Ectodermal cell (in vitro differentiated cells): ENCODE measurements at regions not wholly inside any gene's neighbourhood (a gene's known extent, or its start where the extent isn't known, plus 50 kb on each side); places are given as distances from the start of the nearest gene placed in this dataset.
"Not testable (repeated sequence)": the region's sequence is repeated elsewhere in the genome, so short reads cannot be mapped to it uniquely, and the experiment has no call there.

Source experiments
- H3K27ac ChIP-seq: 2 replicates; pipeline ENCODE4 v1.7.0; 2013; ENCODE audit warnings: mild to moderate bottlenecking, low read depth, low read length; ENCODE audit not compliant: insufficient read depth, poor library complexity, severe bottlenecking
- H3K27me3 ChIP-seq: 2 replicates; pipeline ENCODE4 v1.7.0; 2013; ENCODE audit warnings: mild to moderate bottlenecking, low read length; ENCODE audit not compliant: insufficient read depth, control insufficient read depth, poor library complexity, severe bottlenecking
- H3K36me3 ChIP-seq: one replicate; pipeline ENCODE4 v1.7.0; 2013; ENCODE audit warnings: low read length; ENCODE audit not compliant: control insufficient read depth, insufficient read depth
- H3K4me1 ChIP-seq: one replicate; pipeline ENCODE4 v1.7.0; 2013; ENCODE audit warnings: low read length; ENCODE audit not compliant: control insufficient read depth, insufficient read depth
- H3K4me3 ChIP-seq: 2 replicates; pipeline ENCODE4 v1.7.0; 2013; ENCODE audit warnings: low read depth, low read length, control low read depth; ENCODE audit not compliant: insufficient read depth
- H3K9me3 ChIP-seq: 2 replicates; pipeline ENCODE4 v1.7.0; 2013; ENCODE audit warnings: mild to moderate bottlenecking, low read length, moderate library complexity; ENCODE audit not compliant: control insufficient read depth
- WGBS, 2 experiments: methylation state at CpG; one replicate each; pipeline ENCODE4 v1.1.7; 2013; ENCODE audit warnings: missing lambda C conversion rate in 2 of 2; 5-methylcytosine and 5-hydroxymethylcytosine counted together

DNA sequence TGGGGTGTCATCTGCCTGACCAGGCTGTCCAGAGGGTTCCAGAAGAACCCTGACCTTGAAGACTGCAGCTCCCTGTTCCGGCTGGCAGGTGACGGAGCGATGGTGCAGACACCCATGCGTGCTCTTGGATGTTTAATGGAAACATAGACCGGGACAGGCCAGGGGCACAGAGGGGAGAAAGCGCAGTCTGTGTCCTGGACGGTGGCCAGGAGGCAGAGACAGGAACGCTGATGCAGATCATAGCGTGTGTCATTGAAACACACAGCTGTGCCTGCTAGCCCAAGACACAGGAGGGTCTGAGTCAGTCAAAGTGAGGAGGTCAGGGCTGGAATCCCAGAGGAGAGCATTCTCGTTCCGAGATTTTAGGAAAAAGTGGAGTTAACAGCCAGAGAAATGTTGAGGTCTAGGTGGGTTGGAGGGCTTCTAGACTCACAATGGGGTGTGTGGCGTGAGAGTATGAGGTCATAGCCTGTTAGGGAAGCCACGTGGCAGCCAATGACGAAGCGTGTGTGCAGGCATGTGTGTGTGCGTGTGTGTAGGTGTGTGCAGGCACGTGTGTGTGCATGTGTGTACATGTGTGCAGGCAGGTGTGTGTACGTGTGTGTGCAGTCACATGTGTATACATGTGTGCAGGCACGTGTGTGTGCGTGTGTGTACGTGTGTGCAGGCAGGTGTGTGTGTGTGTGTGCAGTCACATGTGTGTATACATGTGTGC is 167.0 kb downstream of the ERMARD start:
- H3K36me3 ChIP-seq: no peaks in the 10 kb centered on the region
- peaks cover 8% of the 10 kb centered on the region for H3K4me1 ChIP-seq
- 94 to 96% methylated on average over 21 of the region's 21 CpGs for WGBS, 2 experiments
- no peaks in the 10 kb centered on the region for H3K27me3 ChIP-seq
- no peaks in the 10 kb centered on the region for H3K9me3 ChIP-seq
- H3K4me3 ChIP-seq: no peak overlapping the region
- H3K27ac ChIP-seq: no peak overlapping the region

- Histone ChIP-seq H3K9me3 (no peaks in the 10 kb centered on the region), H3K36me3 (no peaks in the 10 kb centered on the region), H3K4me1 (peaks cover 5% of the 10 kb centered on the region), H3K27me3 (no peaks in the 10 kb centered on the region), H3K4me3 (no peak overlapping the region), H3K27ac (no peak overlapping the region)
- WGBS, 2 experiments: 95 to 96% methylated on average over 3 of the region's 3 CpGs
Observed at GRCh38 chr6:169917153-169917552, 165.7 kb downstream of the ERMARD start.

GRCh38 chr6:169915769-169916550 is 164.5 kb downstream of the ERMARD start:
- Histone ChIP-seq H3K27ac (no peak overlapping the region), H3K4me1 (no peaks in the 10 kb centered on the region), H3K4me3 (no peak overlapping the region), H3K27me3 (no peaks in the 10 kb centered on the region), H3K9me3 (no peaks in the 10 kb centered on the region), H3K36me3 (no peaks in the 10 kb centered on the region)
- WGBS, 2 experiments: 93% methylated on average over 22 of the region's 22 CpGs

DNA sequence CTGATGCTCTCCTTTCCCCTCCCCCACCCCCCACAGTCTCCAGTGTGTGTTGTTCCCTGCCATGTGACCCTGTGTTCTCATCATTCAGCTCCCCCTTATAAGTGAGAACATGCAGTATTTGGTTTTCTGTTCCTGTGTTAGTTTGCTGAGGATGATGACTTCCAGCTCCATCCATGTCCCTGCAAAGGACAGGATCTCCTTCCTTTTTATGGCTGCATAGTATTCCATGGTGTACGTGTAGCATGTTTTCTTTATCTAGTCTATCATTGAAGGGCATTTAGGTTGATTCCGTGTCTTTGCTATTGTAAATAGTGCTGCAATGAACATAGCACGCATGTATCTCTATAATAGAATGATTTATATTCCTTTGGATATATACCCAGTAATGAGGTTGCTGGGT is 162.3 kb downstream of the ERMARD start:
- H3K27me3 ChIP-seq, H3K4me1 ChIP-seq: not testable (repeated sequence)
- 93 to 100% methylated on average over 2 to 3 of the region's 3 CpGs for WGBS, 2 experiments

GRCh38 chr6:169913096-169913638 is 161.7 kb downstream of the ERMARD start:
- H3K27me3 ChIP-seq: no peaks in the 10 kb centered on the region
- 94% methylated on average over 4 of the region's 4 CpGs for WGBS, 2 experiments
- no peaks in the 10 kb centered on the region for H3K4me1 ChIP-seq
- H3K9me3 ChIP-seq: no peaks in the 10 kb centered on the region
- H3K36me3 ChIP-seq: no peaks in the 10 kb centered on the region
- H3K4me3 ChIP-seq: no peak overlapping the region
- H3K27ac ChIP-seq: no peak overlapping the region

More for the DNA sequence above, 162.3 kb downstream of the ERMARD start:
- not testable (repeated sequence) for H3K27ac ChIP-seq, H3K9me3 ChIP-seq, H3K4me3 ChIP-seq, H3K36me3 ChIP-seq

DNA sequence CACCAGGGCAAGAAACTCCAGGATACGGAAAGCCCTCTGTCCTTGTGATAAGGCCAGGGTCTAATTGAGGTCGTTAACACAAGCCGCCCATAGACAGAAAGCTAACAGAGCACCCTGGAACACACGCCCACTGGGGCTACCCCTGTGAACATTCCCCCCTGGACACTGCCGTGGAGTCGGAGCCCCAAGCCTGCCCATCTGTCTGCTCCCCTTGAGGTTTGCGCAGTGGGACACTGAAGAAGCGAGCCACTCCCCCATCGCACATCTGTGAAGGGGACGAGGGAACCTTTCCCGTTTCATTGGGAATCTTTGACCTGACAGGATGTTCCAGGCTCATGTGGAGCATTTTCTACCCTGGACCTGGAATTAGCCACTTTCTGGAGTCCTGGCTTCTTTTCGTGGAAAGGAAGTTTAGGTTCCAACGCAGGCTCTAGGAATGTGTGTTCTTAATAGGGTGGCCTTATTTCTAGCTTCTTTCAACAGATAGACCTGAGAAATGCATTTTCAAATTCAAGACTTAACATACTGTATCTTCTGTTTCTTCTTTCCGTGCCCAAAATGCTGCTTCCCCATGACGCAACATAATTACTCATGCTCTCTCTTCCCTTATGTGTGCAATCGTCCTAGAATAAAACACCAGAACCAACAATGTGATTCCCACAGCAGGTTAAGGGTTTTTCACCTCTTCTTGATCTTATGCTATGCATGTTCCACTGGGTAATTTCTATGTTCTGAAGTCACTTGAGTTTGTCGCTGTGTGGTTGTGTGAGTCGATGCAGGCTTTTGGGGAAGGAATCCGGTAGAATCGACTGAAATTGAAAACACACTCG is 161.1 kb downstream of the ERMARD start:
- H3K27me3 ChIP-seq: no peaks in the 10 kb centered on the region
- H3K27ac ChIP-seq: no peak overlapping the region
- no peaks in the 10 kb centered on the region for H3K9me3 ChIP-seq
- no peak overlapping the region for H3K4me3 ChIP-seq
- H3K36me3 ChIP-seq: no peaks in the 10 kb centered on the region
- no peaks in the 10 kb centered on the region for H3K4me1 ChIP-seq
- 94% methylated on average over 21 of the region's 21 CpGs for WGBS, 2 experiments

GRCh38 chr6:169911264-169912263 is 160.1 kb downstream of the ERMARD start:
- Histone ChIP-seq H3K27ac (no peak overlapping the region), H3K9me3 (no peaks in the 10 kb centered on the region), H3K4me1 (no peaks in the 10 kb centered on the region), H3K36me3 (no peaks in the 10 kb centered on the region), H3K27me3 (no peaks in the 10 kb centered on the region), H3K4me3 (no peak overlapping the region)
- 94 to 95% methylated on average over 41 of the region's 41 CpGs for WGBS, 2 experiments

- H3K4me1 ChIP-seq: peaks cover 6% of the 10 kb centered on the region
- H3K27me3 ChIP-seq: no peaks in the 10 kb centered on the region
- no peaks in the 10 kb centered on the region for H3K9me3 ChIP-seq
- WGBS, 2 experiments: 82 to 90% methylated on average over 6 to 7 of the region's 7 CpGs
- H3K4me3 ChIP-seq: no peak overlapping the region
- H3K27ac ChIP-seq: no peak overlapping the region
- H3K36me3 ChIP-seq: no peaks in the 10 kb centered on the region
Observed at GRCh38 chr6:169909113-169909512, 157.7 kb downstream of the ERMARD start.

- Histone ChIP-seq H3K4me3 (no peak overlapping the region), H3K4me1 (peaks cover 6% of the 10 kb centered on the region), H3K36me3 (no peaks in the 10 kb centered on the region), H3K9me3 (no peaks in the 10 kb centered on the region), H3K27me3 (no peaks in the 10 kb centered on the region), H3K27ac (no peak overlapping the region)
- 94 to 96% methylated on average over 7 to 8 of the region's 8 CpGs for WGBS, 2 experiments
Observed at GRCh38 chr6:169908403-169908933, 157.0 kb downstream of the ERMARD start.
